ENCODE measurements at regions not wholly inside any gene's neighbourhood (a gene's known extent, or its start where the extent isn't known, plus 50 kb on each side); places are given as distances from the start of the nearest gene placed in this dataset.

DNA sequence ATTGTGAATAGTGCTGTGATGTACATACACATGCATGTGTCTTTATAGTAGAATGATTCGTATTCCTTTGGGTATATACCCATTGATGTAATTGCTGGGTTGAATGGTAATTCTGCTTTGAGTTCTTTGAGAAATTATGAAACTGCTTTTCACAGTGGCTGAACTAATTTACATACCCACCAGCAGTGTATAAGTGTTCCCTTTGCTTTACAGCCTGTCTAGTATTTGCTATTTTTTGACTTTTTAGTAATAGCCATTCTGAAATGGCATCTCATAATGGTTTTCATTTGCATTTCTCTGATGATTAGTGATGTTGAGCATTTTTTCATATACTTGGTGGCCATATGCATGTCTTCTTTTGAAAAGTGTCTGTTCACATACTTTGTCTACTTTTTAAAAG is 54.5 kb upstream of the FAM78B start:
- Histone ChIP-seq H3K9me3 (peaks cover 0 to 46% (median 20%) of the 10 kb centered on the region in 11 donors), H3K4me3 (no peak overlapping the region), H3K4me1 (no peaks in the 10 kb centered on the region), H3K36me3 (no peaks in the 10 kb centered on the region), H3K27me3 (no peaks in the 10 kb centered on the region), H3K27ac (no peak overlapping the region)
- TF ChIP-seq, protein P1, sequence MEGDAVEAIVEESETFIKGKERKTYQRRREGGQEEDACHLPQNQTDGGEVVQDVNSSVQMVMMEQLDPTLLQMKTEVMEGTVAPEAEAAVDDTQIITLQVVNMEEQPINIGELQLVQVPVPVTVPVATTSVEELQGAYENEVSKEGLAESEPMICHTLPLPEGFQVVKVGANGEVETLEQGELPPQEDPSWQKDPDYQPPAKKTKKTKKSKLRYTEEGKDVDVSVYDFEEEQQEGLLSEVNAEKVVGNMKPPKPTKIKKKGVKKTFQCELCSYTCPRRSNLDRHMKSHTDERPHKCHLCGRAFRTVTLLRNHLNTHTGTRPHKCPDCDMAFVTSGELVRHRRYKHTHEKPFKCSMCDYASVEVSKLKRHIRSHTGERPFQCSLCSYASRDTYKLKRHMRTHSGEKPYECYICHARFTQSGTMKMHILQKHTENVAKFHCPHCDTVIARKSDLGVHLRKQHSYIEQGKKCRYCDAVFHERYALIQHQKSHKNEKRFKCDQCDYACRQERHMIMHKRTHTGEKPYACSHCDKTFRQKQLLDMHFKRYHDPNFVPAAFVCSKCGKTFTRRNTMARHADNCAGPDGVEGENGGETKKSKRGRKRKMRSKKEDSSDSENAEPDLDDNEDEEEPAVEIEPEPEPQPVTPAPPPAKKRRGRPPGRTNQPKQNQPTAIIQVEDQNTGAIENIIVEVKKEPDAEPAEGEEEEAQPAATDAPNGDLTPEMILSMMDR (IDR thresholded peaks at IDR 0.05), result no peak
- intact Hi-C loops (cut with DNase I), result no loop called here
- DNase-seq (no peak), ATAC-seq (no peak)
- WGBS, 2 donors, result 68 to 75% methylated on average over 1 of the region's 1 CpG

DNA sequence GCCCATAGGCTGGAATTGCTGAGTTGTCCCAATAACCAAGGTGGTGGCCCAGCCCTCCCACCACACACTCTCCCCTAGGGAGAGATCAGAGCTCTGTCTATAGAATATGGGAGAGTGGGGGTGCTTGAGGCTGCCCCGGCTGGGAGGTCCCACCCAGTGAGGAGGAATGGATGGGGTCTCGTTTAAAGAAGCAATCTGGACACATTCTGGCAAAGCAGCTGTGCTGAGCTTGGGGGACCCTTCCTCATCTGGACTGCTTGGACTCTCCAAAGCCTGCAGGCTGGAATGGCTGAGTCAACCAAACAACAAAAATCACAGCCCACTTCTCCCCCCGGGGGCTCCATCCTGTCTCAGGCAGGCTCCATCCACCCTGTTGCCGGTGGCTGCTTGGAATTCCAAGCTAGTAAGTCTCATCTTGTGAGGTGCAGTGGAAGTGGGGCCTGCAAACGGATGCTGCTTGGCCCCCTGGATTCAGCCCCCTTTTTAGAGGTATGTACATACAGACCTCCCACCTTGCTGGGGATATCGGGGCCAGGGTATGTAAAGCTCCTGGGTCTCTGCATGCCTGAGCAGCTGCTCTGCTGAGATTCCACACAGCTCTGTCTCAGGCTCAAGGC is 67.1 kb upstream of the FAM78B start:
- 60 to 61% methylated on average over 6 of the region's 6 CpGs for WGBS, 2 donors
- DNase-seq (no peak), ATAC-seq (no peak)
- Histone ChIP-seq H3K4me3 (no peak overlapping the region), H3K4me1 (no peaks in the 10 kb centered on the region), H3K27ac (no peak overlapping the region), H3K36me3 (no peaks in the 10 kb centered on the region), H3K27me3 (no peaks in the 10 kb centered on the region), H3K9me3 (peaks cover 0 to 41% (median 0%) of the 10 kb centered on the region in 11 donors)
- intact Hi-C loops (cut with DNase I), result no loop called here
- TF ChIP-seq, protein P1 (IDR thresholded peaks at IDR 0.05), result no peak

DNA sequence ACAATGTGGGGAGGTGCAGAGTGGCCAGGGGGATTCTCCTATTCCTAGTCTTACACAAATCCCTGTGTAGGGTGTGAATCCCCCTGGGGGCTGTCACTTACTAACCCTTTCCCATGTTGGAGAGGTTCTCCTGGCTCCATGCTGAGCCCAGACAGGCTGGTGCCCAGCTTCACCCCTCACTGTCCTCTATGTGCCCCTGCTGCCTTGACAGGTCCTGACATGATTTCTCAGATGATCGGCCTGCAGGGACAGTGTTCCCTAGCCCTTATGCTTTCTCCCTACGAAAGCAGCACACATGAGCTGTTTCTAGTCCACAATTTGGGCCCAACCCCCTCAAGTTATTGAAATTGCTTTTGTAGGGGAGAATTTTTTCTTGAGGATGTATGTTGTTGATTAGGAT is 68.9 kb upstream of the FAM78B start:
- intact Hi-C loops (cut with DNase I), result no loop called here
- WGBS, 2 donors, result 66 to 82% methylated on average over 2 of the region's 2 CpGs
- Histone ChIP-seq H3K27me3 (no peaks in the 10 kb centered on the region), H3K4me1 (no peaks in the 10 kb centered on the region), H3K27ac (no peak overlapping the region), H3K9me3 (peaks cover 0 to 31% (median 0%) of the 10 kb centered on the region in 11 donors), H3K36me3 (no peaks in the 10 kb centered on the region), H3K4me3 (no peak overlapping the region)
- TF ChIP-seq, protein P1 (IDR thresholded peaks at IDR 0.05), result no peak
- ATAC-seq, result no peak
- DNase-seq, result no peak

DNA sequence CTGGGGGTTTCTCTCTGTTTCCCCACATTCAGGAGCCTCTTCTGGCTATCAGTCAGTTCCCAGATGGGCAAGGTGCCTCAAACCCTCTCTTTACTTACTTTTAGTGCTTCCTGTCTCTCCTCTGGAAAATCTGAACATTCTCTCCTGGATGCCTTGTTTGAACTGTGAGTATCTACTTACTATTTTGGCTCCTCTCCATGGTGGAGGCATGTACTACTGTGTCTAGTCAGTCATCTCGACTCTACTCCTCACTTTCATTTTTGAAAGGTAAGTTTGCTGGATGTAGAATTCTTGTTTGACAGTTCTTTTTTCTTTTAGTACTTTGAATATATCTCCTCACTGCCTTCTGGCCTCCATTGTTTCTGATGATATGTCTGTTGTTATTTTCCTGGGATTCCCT is 70.9 kb upstream of the FAM78B start:
- WGBS, 2 donors, result 70 to 72% methylated on average over 1 of the region's 1 CpG
- no peaks in the 10 kb centered on the region for H3K36me3 ChIP-seq
- TF ChIP-seq, protein P1 (IDR thresholded peaks at IDR 0.05), result no peak
- H3K4me1 ChIP-seq, result no peaks in the 10 kb centered on the region
- H3K27ac ChIP-seq, result no peak overlapping the region
- intact Hi-C loops (cut with DNase I), result no loop called here
- DNase-seq, result no peak
- H3K27me3 ChIP-seq, result no peaks in the 10 kb centered on the region
- no peak for ATAC-seq
- no peak overlapping the region for H3K4me3 ChIP-seq
- peaks cover 0 to 13% (median 0%) of the 10 kb centered on the region in 11 donors for H3K9me3 ChIP-seq

All from heart right ventricle (tissue), 16 donors.